GM19023 (cell line): ENCODE measurements at regions not wholly inside any gene's neighbourhood (a gene's known extent, or its start where the extent isn't known, plus 50 kb on each side); places are given as distances from the start of the nearest gene placed in this dataset.
"Not testable (repeated sequence)": the region's sequence is repeated elsewhere in the genome, so short reads cannot be mapped to it uniquely, and the experiment has no call there.

Source experiments
- ATAC-seq: cut with Tn5 transposase; IDR thresholded peaks from one replicate; pipeline ENCODE4 v1.9.1; 2021; ENCODE audit warnings: mild to moderate bottlenecking, moderate library complexity; ENCODE audit not compliant: unreplicated experiment

DNA sequence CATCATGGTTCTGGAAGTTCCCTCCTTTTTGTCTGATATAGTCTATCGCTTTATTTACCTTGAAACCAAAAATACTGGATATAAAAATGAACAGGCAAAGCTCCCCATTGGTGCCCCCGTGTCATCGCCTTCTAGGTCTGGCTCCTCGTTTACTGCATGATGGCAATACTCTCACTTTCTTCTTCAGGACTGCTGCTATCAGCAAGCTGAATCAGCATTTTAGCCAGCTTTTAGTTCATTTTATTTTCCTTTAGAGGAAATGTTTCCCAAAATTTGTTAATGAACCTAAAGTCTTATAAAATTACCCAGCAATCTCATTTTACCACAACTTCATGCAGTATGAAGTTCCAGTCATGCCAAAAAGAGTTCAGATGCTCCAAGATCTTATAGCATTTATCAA is 80.5 kb downstream of the ZIC3 start:
- no peak for ATAC-seq

DNA sequence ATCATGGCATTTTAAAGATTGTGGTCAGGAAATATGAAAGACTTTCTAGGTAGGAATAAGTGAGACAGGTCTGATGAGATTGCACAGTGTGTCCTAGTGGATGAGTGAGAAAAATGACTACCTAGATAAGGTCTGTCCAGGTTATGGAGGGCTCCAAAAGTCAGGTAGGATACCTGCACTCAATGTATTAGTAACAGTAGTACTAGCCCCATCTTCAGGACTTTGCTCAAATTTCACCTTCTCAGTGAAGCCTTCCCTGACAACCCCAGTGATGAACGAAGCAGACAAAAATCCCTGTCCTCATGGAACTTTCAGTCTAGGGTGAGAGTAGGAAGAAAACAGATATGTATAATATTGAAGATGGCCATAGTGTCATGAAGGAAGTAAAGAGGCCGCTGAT is 85.7 kb downstream of the ZIC3 start:
- ATAC-seq: no peak

DNA sequence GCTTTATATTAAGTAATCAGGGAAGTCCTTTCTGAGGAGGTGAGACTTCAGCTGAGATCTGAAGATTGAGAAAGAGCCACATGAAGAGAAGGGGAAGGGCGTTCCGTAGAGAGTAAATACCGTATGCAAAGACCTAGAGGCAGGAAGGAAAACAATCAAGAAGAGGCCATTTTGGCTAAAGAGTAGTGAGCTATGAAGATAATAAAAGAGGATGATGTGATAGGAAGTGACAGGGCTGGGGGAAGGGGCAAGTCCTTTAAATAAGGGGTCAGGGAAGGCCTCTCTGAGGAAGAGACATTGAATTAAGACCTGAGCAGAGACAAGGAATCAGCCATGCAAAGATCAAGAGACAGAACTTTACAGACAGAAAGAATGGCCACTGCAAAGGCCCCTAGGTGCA is 86.2 kb downstream of the ZIC3 start:
- ATAC-seq: no peak

DNA sequence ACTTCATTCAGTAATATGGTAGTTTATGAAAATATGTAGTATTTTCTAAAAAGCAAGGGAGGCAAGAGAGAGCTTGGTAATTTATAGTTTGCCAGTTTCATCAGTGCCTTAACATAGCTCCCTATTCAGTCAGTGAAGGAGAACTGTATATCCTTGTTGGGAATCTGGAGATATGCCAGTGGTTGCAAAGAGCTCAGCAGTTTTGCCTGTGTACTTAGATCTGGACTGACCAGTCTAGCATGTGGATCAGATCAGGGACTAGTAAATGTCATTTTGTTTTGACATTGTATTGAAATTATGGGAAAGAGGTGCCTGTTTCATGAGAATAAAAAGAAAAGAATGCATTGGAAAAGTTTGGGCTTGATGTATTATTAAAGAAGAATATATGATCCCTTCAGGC is 88.6 kb downstream of the ZIC3 start:
- no peak for ATAC-seq

DNA sequence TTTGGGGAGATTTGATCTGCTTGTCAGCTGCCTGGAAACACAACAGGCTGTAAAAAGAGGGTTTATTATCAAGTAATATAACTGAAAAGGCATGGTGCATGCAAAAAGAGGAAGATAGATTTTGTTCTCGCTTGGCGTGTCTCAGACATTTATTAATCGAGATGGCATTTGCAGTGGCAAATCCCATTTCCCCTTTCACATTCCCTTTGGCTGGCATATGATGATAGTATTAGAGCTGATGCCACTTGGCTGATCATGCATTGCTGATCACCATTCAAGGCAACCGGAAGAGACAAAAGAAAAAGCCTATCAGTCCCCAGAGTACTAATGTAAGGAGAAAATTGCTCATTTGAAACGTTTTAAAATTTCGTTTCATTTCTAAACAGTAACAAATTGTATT is 101.8 kb downstream of the ZIC3 start:
- no peak for ATAC-seq

DNA sequence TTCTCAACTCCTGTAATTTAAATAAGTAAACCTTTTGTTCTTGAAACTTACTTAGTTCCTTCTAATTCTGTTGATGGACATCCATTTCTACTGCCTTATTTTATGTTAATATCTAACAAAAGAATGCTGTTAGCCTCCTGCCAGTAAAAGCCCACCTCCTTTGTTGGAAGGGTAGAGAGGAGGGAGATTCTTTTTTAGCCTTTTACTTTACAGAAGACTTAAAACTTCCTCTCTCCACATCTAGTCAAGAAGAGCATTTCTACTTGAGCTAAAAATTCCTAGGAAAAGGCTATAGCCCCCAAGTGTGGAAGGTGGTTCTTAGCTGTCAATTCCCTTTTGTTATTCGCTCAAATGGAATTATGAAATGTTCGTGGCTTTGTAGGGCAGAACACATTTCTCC is 118.7 kb downstream of the ZIC3 start:
- no peak for ATAC-seq

GRCh38 chrX:137695417-137695816 is 129.5 kb downstream of the ZIC3 start:
- no peak for ATAC-seq

DNA sequence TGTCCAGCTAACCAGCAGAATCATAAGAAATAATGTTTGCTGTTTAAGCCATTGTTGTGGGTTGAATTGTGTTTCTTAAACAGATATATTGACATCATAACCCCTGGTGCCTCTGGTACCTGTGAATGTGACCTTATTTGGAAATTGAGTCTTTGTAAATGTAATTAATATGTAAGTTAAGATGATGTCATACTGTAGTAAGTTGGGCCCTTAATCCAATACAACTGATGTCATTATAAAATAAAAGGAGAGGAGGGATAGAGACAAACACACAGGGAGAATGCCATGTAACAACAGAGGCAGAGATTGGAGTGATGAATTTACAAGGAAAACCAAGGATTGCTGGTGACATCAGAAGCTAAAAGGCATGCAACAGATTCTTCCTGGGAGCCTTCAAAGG is 141.4 kb downstream of the ZIC3 start:
- no peak for ATAC-seq

- no peak for ATAC-seq
Observed at GRCh38 chrX:137742846-137743245, 176.9 kb downstream of the ZIC3 start.

DNA sequence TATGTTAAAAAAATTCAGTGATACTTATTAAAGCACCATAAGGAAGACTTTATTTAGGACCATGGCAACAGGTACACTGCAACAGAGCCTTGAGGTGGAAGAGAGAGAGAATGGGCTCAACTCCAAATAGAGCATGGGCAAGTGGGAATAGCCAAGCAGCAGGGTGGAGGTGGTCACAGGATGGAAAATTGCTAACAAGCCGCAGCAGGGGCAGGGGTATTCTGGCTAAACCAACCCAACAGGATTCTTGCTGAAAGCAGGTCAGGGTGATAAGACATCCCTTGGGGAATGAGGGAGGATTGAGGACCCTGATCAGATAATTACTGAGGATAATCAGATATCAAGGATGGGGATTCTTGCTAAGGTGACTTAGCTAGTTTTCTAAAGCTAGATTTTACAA is 177.5 kb downstream of the ZIC3 start:
- no peak for ATAC-seq

GRCh38 chrX:137746289-137746688 is 180.4 kb downstream of the ZIC3 start:
- no peak for ATAC-seq

- no peak for ATAC-seq
Observed at GRCh38 chrX:137747244-137748043, 181.5 kb downstream of the ZIC3 start.

DNA sequence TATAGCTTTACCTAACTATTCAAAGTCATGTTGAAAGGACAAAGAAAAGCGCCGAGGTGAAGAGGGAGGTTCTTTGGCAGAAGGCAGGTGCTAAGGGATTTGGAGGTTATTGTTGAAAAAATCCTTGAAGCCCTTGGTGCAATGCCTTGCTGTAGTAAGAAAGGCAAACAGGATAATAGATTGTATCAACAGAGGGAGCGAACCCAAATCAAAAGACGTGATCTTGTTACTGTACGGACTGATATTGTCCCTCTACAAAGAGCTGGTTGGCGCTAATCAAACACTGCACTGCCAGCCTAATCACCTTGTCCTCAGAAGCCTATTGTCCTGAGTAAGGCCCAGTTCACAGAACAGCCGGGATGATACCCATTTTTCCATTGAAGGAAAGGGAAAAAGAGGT is 182.9 kb downstream of the ZIC3 start:
- ATAC-seq: no peak

DNA sequence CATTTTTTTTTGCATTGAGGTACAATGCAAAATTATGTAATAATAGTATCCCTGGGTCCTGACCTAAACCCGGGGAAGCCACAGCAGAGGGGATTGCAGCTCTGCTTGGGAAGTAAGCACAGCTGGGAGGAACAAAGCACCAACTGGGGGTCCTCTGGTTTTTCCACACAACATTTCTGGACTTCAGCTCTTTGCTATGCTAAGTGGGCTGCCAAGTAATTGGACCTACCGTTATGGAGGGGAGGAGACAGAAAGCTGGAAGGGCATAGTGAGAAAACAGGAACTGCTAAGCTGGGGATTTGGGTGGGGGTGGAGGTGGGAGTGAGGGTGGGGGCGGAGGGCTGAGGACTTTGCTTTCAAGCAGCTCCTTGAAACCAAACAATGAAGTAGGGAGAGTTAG is 183.3 kb downstream of the ZIC3 start:
- ATAC-seq: no peak

- ATAC-seq: no peak
Observed at GRCh38 chrX:137771537-137771936, 205.6 kb downstream of the ZIC3 start.

- no peak for ATAC-seq
Observed at GRCh38 chrX:137792214-137792613, 226.3 kb downstream of the ZIC3 start.

DNA sequence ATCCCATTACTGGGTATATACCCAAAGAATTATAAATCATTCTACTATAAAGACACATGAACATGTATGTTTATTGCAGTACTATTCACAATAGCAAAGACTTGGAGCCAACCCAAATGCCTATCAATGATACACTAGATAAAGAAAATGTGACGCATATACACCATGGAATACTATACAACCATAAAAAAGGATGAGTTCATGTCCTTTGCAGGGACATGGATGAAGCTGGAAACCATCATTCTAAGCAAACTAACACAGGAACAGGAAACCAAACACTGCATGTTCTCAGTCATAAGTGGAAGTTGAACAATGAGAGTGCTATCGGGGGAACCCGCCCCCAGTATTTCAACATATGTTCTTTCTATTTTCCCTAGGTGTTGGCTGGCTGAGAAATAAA is 232.0 kb downstream of the ZIC3 start:
- not testable (repeated sequence) for ATAC-seq

DNA sequence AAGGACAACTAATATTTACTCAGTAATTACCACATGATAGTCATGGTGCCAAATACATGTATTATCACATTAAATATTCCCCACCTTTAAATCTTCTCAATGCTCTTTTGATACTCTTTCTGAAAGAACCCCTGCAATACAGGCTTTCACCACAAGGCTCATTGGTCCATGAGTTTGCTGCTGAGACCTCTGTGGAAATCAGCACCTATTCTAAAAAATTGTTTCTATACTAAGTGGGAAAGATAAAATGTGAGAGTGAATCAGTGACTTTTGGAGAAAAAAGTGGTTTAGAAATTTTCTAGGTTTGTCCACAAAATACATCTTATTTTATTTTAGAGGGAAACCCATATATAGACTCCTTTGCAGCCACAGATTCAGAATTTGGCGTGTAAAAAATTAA is 257.3 kb downstream of the ZIC3 start:
- no peak for ATAC-seq

DNA sequence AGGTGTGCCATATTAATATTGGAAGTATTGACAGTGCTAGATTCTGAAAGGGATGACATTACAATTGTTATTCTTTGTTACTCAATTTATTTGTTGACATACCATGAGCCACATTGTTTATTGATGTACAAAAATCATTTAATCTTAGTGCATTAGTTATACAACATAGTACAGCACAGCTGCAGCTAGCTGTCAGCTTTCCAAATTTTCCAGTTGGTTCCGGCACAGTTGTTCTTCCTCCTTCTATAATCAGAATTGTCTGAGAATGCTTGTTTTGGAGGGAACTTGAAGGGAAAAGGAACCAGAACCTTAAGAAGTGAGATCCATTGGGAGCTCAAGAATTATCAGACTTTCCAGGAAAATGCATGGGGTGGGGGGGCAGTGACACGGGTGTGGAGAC is 281.4 kb downstream of the ZIC3 start:
- no peak for ATAC-seq

DNA sequence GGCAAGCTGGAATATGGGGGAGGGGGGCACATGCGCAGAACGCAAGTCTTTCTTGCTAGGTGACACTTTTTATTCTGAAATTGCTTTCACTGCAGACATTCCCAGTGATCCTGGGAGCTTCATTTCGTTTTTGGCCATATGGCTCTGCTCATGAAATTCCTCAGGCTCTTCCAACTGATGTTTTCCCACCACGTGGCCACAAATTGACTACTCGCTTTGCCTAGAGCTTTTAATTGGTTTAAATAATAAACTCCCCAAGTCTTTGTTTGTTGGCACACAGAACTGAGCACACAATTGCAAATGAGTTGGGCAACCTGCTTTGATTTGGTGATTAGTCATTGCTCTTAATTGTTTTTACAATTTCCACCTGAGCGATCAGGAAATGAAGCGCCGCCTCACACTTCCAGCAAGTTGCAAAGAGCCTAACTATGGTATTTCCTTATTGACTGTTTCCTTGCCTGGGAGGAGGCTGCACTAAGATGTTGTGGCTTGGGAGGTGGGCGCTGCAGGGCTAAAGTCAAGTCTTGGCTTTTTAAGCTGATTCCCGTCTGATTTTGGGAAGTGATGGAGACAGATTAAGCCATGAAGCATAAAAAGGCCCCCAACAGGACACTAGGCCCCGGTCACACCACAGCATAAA is 282.5 kb downstream of the ZIC3 start:
- ATAC-seq: no peak

GRCh38 chrX:137852502-137852901 is 286.6 kb downstream of the ZIC3 start:
- ATAC-seq: no peak

DNA sequence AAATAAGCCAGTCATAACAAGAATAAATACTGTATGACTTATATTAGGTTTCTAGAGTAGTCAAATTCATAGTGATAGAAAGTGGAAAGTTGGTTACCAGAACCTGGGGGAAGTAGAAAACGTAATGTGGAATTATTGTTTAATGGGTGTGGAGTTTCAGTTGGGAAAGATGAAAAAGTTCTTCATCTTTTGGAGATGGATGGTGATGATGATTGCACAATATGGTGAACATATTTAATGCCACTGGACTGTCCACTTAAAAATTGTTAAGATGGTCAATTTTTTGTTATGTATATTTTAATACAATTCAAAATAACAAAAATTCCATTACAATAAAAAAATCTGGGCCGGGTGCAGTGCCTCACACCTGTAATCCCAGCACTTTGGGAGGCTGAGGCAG is 289.6 kb downstream of the ZIC3 start:
- no peak for ATAC-seq

DNA sequence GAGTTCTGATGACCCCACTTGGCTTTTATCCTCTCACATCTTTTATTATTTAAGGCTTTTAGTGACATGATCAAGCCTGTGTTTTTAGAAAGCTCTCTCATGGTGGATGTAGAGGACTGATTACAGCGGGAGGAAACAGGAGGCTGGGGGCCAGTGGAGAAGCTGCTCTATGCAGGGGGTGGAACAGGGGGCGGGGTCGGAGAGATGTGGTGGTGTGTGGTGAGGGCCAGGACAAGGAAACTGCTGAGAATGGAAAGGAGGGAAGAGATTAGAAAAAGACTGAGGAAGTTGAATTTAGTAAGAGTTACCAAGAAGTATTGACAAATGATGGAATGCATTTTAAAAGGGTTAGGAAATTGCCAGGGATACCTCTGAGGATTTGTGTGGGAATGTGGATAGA is 292.2 kb downstream of the ZIC3 start:
- no peak for ATAC-seq
